Esophagus (tissue), 2 donors: ENCODE measurements at regions not wholly inside any gene's neighbourhood (a gene's known extent, or its start where the extent isn't known, plus 50 kb on each side); places are given as distances from the start of the nearest gene placed in this dataset.
"Not testable (repeated sequence)": the region's sequence is repeated elsewhere in the genome, so short reads cannot be mapped to it uniquely, and the experiment has no call there.

Experiments
- H3K27ac ChIP-seq, 2 donors: one replicate each; pipeline ENCODE4 v1.5.1; 2013; ENCODE audit warnings: low read depth in 2 of 2, mild to moderate bottlenecking in 2 of 2, inconsistent platforms in 1 of 2, low read length in 1 of 2, moderate library complexity in 1 of 2
- H3K27me3 ChIP-seq, 2 donors: one replicate each; pipeline ENCODE4 v1.6.1; 2013; ENCODE audit warnings: low read length in 2 of 2, control low read depth in 1 of 2, mild to moderate bottlenecking in 1 of 2; ENCODE audit not compliant: insufficient read depth in 2 of 2, control insufficient read depth in 1 of 2
- H3K36me3 ChIP-seq, 2 donors: one replicate each; pipeline ENCODE4 v1.6.1; 2013; ENCODE audit warnings: low read length in 1 of 2; ENCODE audit not compliant: control insufficient read depth in 2 of 2, insufficient read depth in 2 of 2
- H3K4me1 ChIP-seq, 2 donors: one replicate each; pipeline ENCODE4 v1.6.1; 2013; ENCODE audit warnings: low read length in 1 of 2; ENCODE audit not compliant: control insufficient read depth in 2 of 2, insufficient read depth in 2 of 2
- H3K4me3 ChIP-seq, 2 donors: one replicate each; pipeline ENCODE4 v1.5.1; 2013; ENCODE audit warnings: low read length in 2 of 2, mild to moderate bottlenecking in 2 of 2, low read depth in 1 of 2, moderate library complexity in 1 of 2
- H3K9me3 ChIP-seq, 2 donors: one replicate each; pipeline ENCODE4 v1.6.1; 2013; ENCODE audit warnings: mild to moderate bottlenecking in 2 of 2, low read depth in 1 of 2, low read length in 1 of 2, moderate library complexity in 1 of 2; ENCODE audit not compliant: control insufficient read depth in 2 of 2, insufficient read depth in 1 of 2
- WGBS, 2 donors: extraction: QIAGEN DNeasy Blood & Tissue Kit; methylation state at CpG; one replicate each; pipeline ENCODE4 v1.1.7; 2013; 5-methylcytosine and 5-hydroxymethylcytosine counted together
- donor health status: healthy with polysubstance abuse.
- donor health status: Bipolar disorder and iron deficiency.

- no peaks in the 10 kb centered on the region for H3K27me3 ChIP-seq
- no peak overlapping the region for H3K4me3 ChIP-seq
- WGBS, 2 donors = 27 to 49% methylated on average over 2 of the region's 2 CpGs
- H3K9me3 ChIP-seq = no peaks in the 10 kb centered on the region
- no peak overlapping the region for H3K27ac ChIP-seq
- H3K4me1 ChIP-seq = no peaks in the 10 kb centered on the region
- no peaks in the 10 kb centered on the region for H3K36me3 ChIP-seq
Measured at GRCh38 chr2:41326851-41327250, 721.0 kb upstream of the PKDCC start.

- H3K4me1 ChIP-seq = no peaks in the 10 kb centered on the region
- 67 to 94% methylated on average over 3 of the region's 3 CpGs for WGBS, 2 donors
- no peaks in the 10 kb centered on the region for H3K36me3 ChIP-seq
- H3K27me3 ChIP-seq = no peaks in the 10 kb centered on the region
- H3K4me3 ChIP-seq = no peak overlapping the region
- no peak overlapping the region for H3K27ac ChIP-seq
- no peaks in the 10 kb centered on the region for H3K9me3 ChIP-seq
Measured at GRCh38 chr2:41329040-41329439, 718.8 kb upstream of the PKDCC start.

- H3K36me3 ChIP-seq = no peaks in the 10 kb centered on the region
- H3K4me1 ChIP-seq = no peaks in the 10 kb centered on the region
- H3K4me3 ChIP-seq = no peak overlapping the region
- no peak overlapping the region for H3K27ac ChIP-seq
- H3K27me3 ChIP-seq = no peaks in the 10 kb centered on the region
- no peaks in the 10 kb centered on the region for H3K9me3 ChIP-seq
- WGBS, 2 donors = 90 to 94% methylated on average over 2 of the region's 2 CpGs
Measured at GRCh38 chr2:41334159-41334558, 713.7 kb upstream of the PKDCC start.

GRCh38 chr2:41335573-41335972, 712.2 kb upstream of the PKDCC start:
- not testable (repeated sequence) for H3K27ac ChIP-seq, H3K36me3 ChIP-seq, H3K27me3 ChIP-seq, H3K4me3 ChIP-seq, H3K4me1 ChIP-seq, H3K9me3 ChIP-seq
- WGBS, 2 donors = 96 to 97% methylated on average over 15 to 31 of the region's 31 CpGs

- WGBS, 2 donors = 47% methylated on average over 3 of the region's 4 CpGs
- H3K4me1 ChIP-seq = no peaks in the 10 kb centered on the region
Measured at GRCh38 chr2:41337956-41338355, 709.9 kb upstream of the PKDCC start.

GRCh38 chr2:41344529-41344928, 703.3 kb upstream of the PKDCC start:
- no peaks in the 10 kb centered on the region for H3K27me3 ChIP-seq
- H3K36me3 ChIP-seq = no peaks in the 10 kb centered on the region

More at GRCh38 chr2:41337956-41338355, 709.9 kb upstream of the PKDCC start:
- no peaks in the 10 kb centered on the region for H3K36me3 ChIP-seq
- no peaks in the 10 kb centered on the region for H3K27me3 ChIP-seq
- H3K9me3 ChIP-seq = no peaks in the 10 kb centered on the region
- no peak overlapping the region for H3K27ac ChIP-seq
- no peak overlapping the region for H3K4me3 ChIP-seq

GRCh38 chr2:41353060-41353459, 694.8 kb upstream of the PKDCC start:
- no peaks in the 10 kb centered on the region for H3K27me3 ChIP-seq
- H3K4me3 ChIP-seq = no peak overlapping the region
- H3K27ac ChIP-seq = no peak overlapping the region
- 86 to 90% methylated on average over 3 of the region's 3 CpGs for WGBS, 2 donors
- no peaks in the 10 kb centered on the region for H3K9me3 ChIP-seq
- H3K4me1 ChIP-seq = no peaks in the 10 kb centered on the region
- H3K36me3 ChIP-seq = no peaks in the 10 kb centered on the region

More at GRCh38 chr2:41344529-41344928, 703.3 kb upstream of the PKDCC start:
- Histone ChIP-seq H3K27ac (no peak overlapping the region), H3K4me1 (no peaks in the 10 kb centered on the region), H3K4me3 (no peak overlapping the region), H3K9me3 (no peaks in the 10 kb centered on the region)

GRCh38 chr2:41355794-41356193, 692.0 kb upstream of the PKDCC start:
- Histone ChIP-seq H3K4me1 (no peaks in the 10 kb centered on the region), H3K27me3 (no peaks in the 10 kb centered on the region), H3K27ac (no peak overlapping the region), H3K36me3 (no peaks in the 10 kb centered on the region), H3K4me3 (no peak overlapping the region), H3K9me3 (no peaks in the 10 kb centered on the region)
- WGBS, 2 donors = 84 to 92% methylated on average over 2 of the region's 2 CpGs

GRCh38 chr2:41364842-41365241, 683.0 kb upstream of the PKDCC start:
- 95 to 98% methylated on average over 2 of the region's 2 CpGs for WGBS, 2 donors
- peaks cover 0 to 13% of the 10 kb centered on the region in 2 donors for H3K9me3 ChIP-seq
- no peaks in the 10 kb centered on the region for H3K27me3 ChIP-seq
- H3K27ac ChIP-seq = no peak overlapping the region
- no peaks in the 10 kb centered on the region for H3K4me1 ChIP-seq
- H3K36me3 ChIP-seq = no peaks in the 10 kb centered on the region
- no peak overlapping the region for H3K4me3 ChIP-seq

- Histone ChIP-seq H3K27me3 (no peaks in the 10 kb centered on the region), H3K4me3 (no peak overlapping the region), H3K9me3 (no peaks in the 10 kb centered on the region), H3K36me3 (no peaks in the 10 kb centered on the region), H3K4me1 (no peaks in the 10 kb centered on the region), H3K27ac (no peak overlapping the region)
Measured at GRCh38 chr2:41375901-41376300, 671.9 kb upstream of the PKDCC start.
